ENCODE measurements at regions not wholly inside any gene's neighbourhood (a gene's known extent, or its start where the extent isn't known, plus 50 kb on each side); places are given as distances from the start of the nearest gene placed in this dataset.

- no peak overlapping the region for H2AFZ ChIP-seq (ENCODE audit: insufficient read depth, low read depth, low read length, poor library complexity, severe bottlenecking)
- no peaks in the 10 kb centered on the region for H3K4me1 ChIP-seq (ENCODE audit: control insufficient read depth in 2 of 2, insufficient read depth in 2 of 2, low read length in 2 of 2)
- CTCF ChIA-PET = no interaction called here
- Mint-ChIP-seq H3K9me3 (ENCODE audit: insufficient read depth) (no peaks in the 10 kb centered on the region), H3K27me3 (peaks cover 5% of the 10 kb centered on the region), H3K4me1 (no peaks in the 10 kb centered on the region), H3K27ac (no peak overlapping the region), H3K4me3 (no peak overlapping the region)
- no peak for DNase-seq
- WGBS (ENCODE audit: insufficient coverage) = 85% methylated on average over 2 of the region's 3 CpGs
- H3K9me3 ChIP-seq (ENCODE audit: control extremely low read depth in 1 of 3, control insufficient read depth in 2 of 3, insufficient read depth in 1 of 3, low read length in 2 of 3) = no peaks in the 10 kb centered on the region
- TF ChIP-seq EZH2 (IDR thresholded peaks at IDR 0.05; ENCODE audit: borderline replicate concordance, insufficient read depth, low read depth, low read length, poor library complexity, severe bottlenecking) = no peak
- TF ChIP-seq, protein P1, sequence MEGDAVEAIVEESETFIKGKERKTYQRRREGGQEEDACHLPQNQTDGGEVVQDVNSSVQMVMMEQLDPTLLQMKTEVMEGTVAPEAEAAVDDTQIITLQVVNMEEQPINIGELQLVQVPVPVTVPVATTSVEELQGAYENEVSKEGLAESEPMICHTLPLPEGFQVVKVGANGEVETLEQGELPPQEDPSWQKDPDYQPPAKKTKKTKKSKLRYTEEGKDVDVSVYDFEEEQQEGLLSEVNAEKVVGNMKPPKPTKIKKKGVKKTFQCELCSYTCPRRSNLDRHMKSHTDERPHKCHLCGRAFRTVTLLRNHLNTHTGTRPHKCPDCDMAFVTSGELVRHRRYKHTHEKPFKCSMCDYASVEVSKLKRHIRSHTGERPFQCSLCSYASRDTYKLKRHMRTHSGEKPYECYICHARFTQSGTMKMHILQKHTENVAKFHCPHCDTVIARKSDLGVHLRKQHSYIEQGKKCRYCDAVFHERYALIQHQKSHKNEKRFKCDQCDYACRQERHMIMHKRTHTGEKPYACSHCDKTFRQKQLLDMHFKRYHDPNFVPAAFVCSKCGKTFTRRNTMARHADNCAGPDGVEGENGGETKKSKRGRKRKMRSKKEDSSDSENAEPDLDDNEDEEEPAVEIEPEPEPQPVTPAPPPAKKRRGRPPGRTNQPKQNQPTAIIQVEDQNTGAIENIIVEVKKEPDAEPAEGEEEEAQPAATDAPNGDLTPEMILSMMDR (IDR thresholded peaks at IDR 0.05) = no peak
- POLR2A ChIA-PET = no interaction called here
- H3K4me2 ChIP-seq (replicated peaks; ENCODE audit: low read depth, low read length, poor library complexity, severe bottlenecking) = no peak overlapping the region
- peaks cover 0 to 4% (median 0%) of the 10 kb centered on the region in 4 experiments for H3K27me3 ChIP-seq (replicated peaks in 1 of 4; ENCODE audit: control extremely low read depth in 1 of 4, control insufficient read depth in 3 of 4, insufficient read depth in 4 of 4, low read length in 3 of 4)
- no peak overlapping the region for H3K27ac ChIP-seq (ENCODE audit: low read length in 2 of 2)
- no peak for ATAC-seq (ENCODE audit: low read depth)
- no peaks in the 10 kb centered on the region for H3K36me3 ChIP-seq (replicated peaks in 1 of 2; ENCODE audit: control extremely low read depth in 1 of 2, control insufficient read depth in 1 of 2, extremely low read depth in 1 of 2, insufficient read depth in 2 of 2, low read length in 1 of 2)
- H3K79me2 ChIP-seq (ENCODE audit: control insufficient read depth, insufficient read depth, low read length) = no peaks in the 10 kb centered on the region
- intact Hi-C loops (cut with micrococcal nuclease) = no loop called here
- H4K20me1 ChIP-seq (ENCODE audit: control insufficient read depth, insufficient read depth, low read length, poor library complexity, severe bottlenecking) = no peaks in the 10 kb centered on the region
- H3K4me3 ChIP-seq (ENCODE audit: control extremely low read depth in 1 of 5, extremely low read depth in 1 of 5, insufficient read depth in 1 of 5, low read depth in 2 of 5, low read length in 4 of 5) = no peak overlapping the region
- H3K9ac ChIP-seq (ENCODE audit: low read length) = no peak overlapping the region
Observed at GRCh38 chr4:152266831-152267480, 268.9 kb downstream of the FBXW7 start.

DNA sequence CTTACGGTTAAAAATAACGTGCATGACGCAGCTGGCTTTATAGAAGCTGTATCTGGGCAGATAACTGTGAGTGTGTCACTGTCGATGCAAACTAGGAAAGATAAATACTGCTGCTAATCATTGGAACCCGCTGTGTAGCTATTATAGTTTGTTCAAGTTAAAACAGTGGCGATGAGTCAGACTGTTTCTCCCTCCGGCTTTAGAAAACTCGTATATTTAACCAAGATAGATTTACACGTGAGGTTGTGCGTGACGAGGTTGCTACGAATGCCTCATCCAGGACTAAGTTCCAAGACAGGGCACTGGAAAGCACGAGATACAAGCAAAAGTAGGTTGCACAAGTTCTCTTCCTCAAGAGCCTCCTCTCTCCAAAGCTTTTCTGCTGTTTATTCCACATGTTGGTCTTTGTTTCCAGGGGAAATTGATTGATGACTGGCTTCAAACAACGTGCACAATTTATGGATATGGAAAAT is 270.7 kb downstream of the FBXW7 start:
- H2AFZ ChIP-seq (ENCODE audit: insufficient read depth, low read depth, low read length, poor library complexity, severe bottlenecking) = no peak overlapping the region
- ATAC-seq (ENCODE audit: low read depth) (no peak), DNase-seq (no peak)
- H4K20me1 ChIP-seq (ENCODE audit: control insufficient read depth, insufficient read depth, low read length, poor library complexity, severe bottlenecking) = no peaks in the 10 kb centered on the region
- intact Hi-C loops (cut with micrococcal nuclease) = no loop called here
- TF ChIP-seq, protein P1 (IDR thresholded peaks at IDR 0.05) = no peak
- TF ChIP-seq EZH2 (IDR thresholded peaks at IDR 0.05; ENCODE audit: borderline replicate concordance, insufficient read depth, low read depth, low read length, poor library complexity, severe bottlenecking) = no peak
- H3K27me3 ChIP-seq (replicated peaks in 1 of 4; ENCODE audit: control extremely low read depth in 1 of 4, control insufficient read depth in 3 of 4, insufficient read depth in 4 of 4, low read length in 3 of 4) = peaks cover 0 to 4% (median 0%) of the 10 kb centered on the region in 4 experiments
- peaks cover 0 to 2% (median 0%) of the 10 kb centered on the region in 3 donors for H3K9me3 ChIP-seq (ENCODE audit: control extremely low read depth in 1 of 3, control insufficient read depth in 2 of 3, insufficient read depth in 1 of 3, low read length in 2 of 3)
- no peaks in the 10 kb centered on the region for H3K4me1 ChIP-seq (ENCODE audit: control insufficient read depth in 2 of 2, insufficient read depth in 2 of 2, low read length in 2 of 2)
- POLR2A ChIA-PET = no interaction called here
- H3K4me2 ChIP-seq (replicated peaks; ENCODE audit: low read depth, low read length, poor library complexity, severe bottlenecking) = no peak overlapping the region
- Mint-ChIP-seq H3K4me3 (no peak overlapping the region), H3K27me3 (peaks cover 9% of the 10 kb centered on the region), H3K9me3 (ENCODE audit: insufficient read depth) (no peaks in the 10 kb centered on the region), H3K27ac (no peak overlapping the region), H3K4me1 (no peaks in the 10 kb centered on the region)
- no peak overlapping the region for H3K9ac ChIP-seq (ENCODE audit: low read length)
- no peaks in the 10 kb centered on the region for H3K79me2 ChIP-seq (ENCODE audit: control insufficient read depth, insufficient read depth, low read length)
- CTCF ChIA-PET = no interaction called here
- no peak overlapping the region for H3K4me3 ChIP-seq (ENCODE audit: control extremely low read depth in 1 of 5, extremely low read depth in 1 of 5, insufficient read depth in 1 of 5, low read depth in 2 of 5, low read length in 4 of 5)
- 95% methylated on average over 12 of the region's 14 CpGs for WGBS (ENCODE audit: insufficient coverage)
- no peaks in the 10 kb centered on the region for H3K36me3 ChIP-seq (replicated peaks in 1 of 2; ENCODE audit: control extremely low read depth in 1 of 2, control insufficient read depth in 1 of 2, extremely low read depth in 1 of 2, insufficient read depth in 2 of 2, low read length in 1 of 2)
- H3K27ac ChIP-seq (ENCODE audit: low read length in 2 of 2) = no peak overlapping the region

Measured in B cell (primary cell).